Mesenchymal stem cell (in vitro differentiated cells and primary cell): ENCODE measurements at regions not wholly inside any gene's neighbourhood (a gene's known extent, or its start where the extent isn't known, plus 50 kb on each side); places are given as distances from the start of the nearest gene placed in this dataset.

ENCODE experiments used
- DNase-seq: peaks from one replicate; pipeline ENCODE4 v3.0.0-alpha.2; 2013
- H2AFZ ChIP-seq: one replicate; pipeline ENCODE4 v1.6.1; 2013; ENCODE audit warnings: low read depth, mild to moderate bottlenecking, control low read depth, inconsistent platforms, low read length, moderate library complexity
- H2AK5ac ChIP-seq: 2 replicates; pipeline ENCODE4 v1.6.1; 2013; ENCODE audit warnings: low read length, moderate library complexity, mild to moderate bottlenecking, inconsistent platforms; ENCODE audit not compliant: severe bottlenecking
- H2BK120ac ChIP-seq: one replicate; pipeline ENCODE4 v1.6.1; 2013; ENCODE audit warnings: low read depth, mild to moderate bottlenecking, inconsistent platforms, low read length, moderate library complexity
- H2BK12ac ChIP-seq, 2 experiments: one replicate each; pipeline ENCODE4 v1.6.1; 2013; ENCODE audit warnings: inconsistent platforms in 2 of 2, low read length in 2 of 2, mild to moderate bottlenecking in 2 of 2, moderate library complexity in 2 of 2, control low read depth in 1 of 2
- H2BK15ac ChIP-seq: one replicate; pipeline ENCODE4 v1.6.1; 2013; ENCODE audit warnings: mild to moderate bottlenecking, low read depth, inconsistent platforms; ENCODE audit not compliant: poor library complexity, severe bottlenecking
- H2BK5ac ChIP-seq: 2 replicates; pipeline ENCODE4 v1.6.1; 2013; ENCODE audit warnings: low read depth, mild to moderate bottlenecking, low read length, control low read depth, inconsistent platforms; ENCODE audit not compliant: poor library complexity, severe bottlenecking
- H3K14ac ChIP-seq, 2 experiments: one replicate each; pipeline ENCODE4 v1.6.1; 2013; ENCODE audit warnings: inconsistent platforms in 2 of 2, low read length in 2 of 2, control low read depth in 1 of 2, mild to moderate bottlenecking in 1 of 2, moderate library complexity in 1 of 2
- H3K18ac ChIP-seq, 2 experiments: one replicate each; pipeline ENCODE4 v1.6.1; 2013; ENCODE audit warnings: inconsistent platforms in 2 of 2, low read length in 2 of 2, control low read depth in 1 of 2, low read depth in 1 of 2, mild to moderate bottlenecking in 1 of 2
- H3K23ac ChIP-seq, 2 experiments: one replicate each; pipeline ENCODE4 v1.6.1; 2013; ENCODE audit warnings: inconsistent platforms in 2 of 2, low read length in 2 of 2, mild to moderate bottlenecking in 2 of 2, moderate library complexity in 2 of 2, control low read depth in 1 of 2
- H3K27ac ChIP-seq: 2 replicates; pipeline ENCODE4 v1.5.1; 2013; ENCODE audit warnings: mild to moderate bottlenecking, moderate library complexity, low read length, control low read depth, inconsistent platforms; ENCODE audit not compliant: poor library complexity, severe bottlenecking
- H3K27me3 ChIP-seq, 2 experiments: 2 replicates each; pipeline versions ENCODE4 v1.6.1 to v1.7.0; 2013; ENCODE audit warnings: low read length in 2 of 2, mild to moderate bottlenecking in 2 of 2, moderate library complexity in 2 of 2, control low read depth in 1 of 2, inconsistent platforms in 1 of 2; ENCODE audit not compliant: control insufficient read depth in 1 of 2, insufficient read depth in 1 of 2
- H3K36me3 ChIP-seq, 2 experiments: 2 replicates each; pipeline versions ENCODE4 v1.6.1 to v1.7.0; 2013; ENCODE audit warnings: low read length in 2 of 2, control low read depth in 1 of 2, inconsistent platforms in 1 of 2, low read depth in 1 of 2, mild to moderate bottlenecking in 1 of 2; ENCODE audit not compliant: insufficient read depth in 2 of 2, control insufficient read depth in 1 of 2
- H3K4ac ChIP-seq, 2 experiments: one replicate each; pipeline ENCODE4 v1.6.1; 2013; ENCODE audit warnings: inconsistent platforms in 2 of 2, low read length in 2 of 2, mild to moderate bottlenecking in 2 of 2, moderate library complexity in 2 of 2, control low read depth in 1 of 2, low read depth in 1 of 2
- H3K4me1 ChIP-seq: 2 replicates; pipeline ENCODE4 v1.6.1; 2013; ENCODE audit warnings: low read depth, low read length, control low read depth; ENCODE audit not compliant: control insufficient read depth, insufficient read depth
- H3K4me2 ChIP-seq: 2 replicates; pipeline ENCODE4 v1.6.1; 2013; ENCODE audit warnings: low read length, mild to moderate bottlenecking, inconsistent platforms; ENCODE audit not compliant: poor library complexity, severe bottlenecking
- H3K4me3 ChIP-seq, 2 experiments: 2 replicates each; pipeline versions ENCODE4 v1.5.1 to v1.7.0; 2013; ENCODE audit warnings: low read length in 2 of 2, mild to moderate bottlenecking in 2 of 2, control low read depth in 1 of 2, low read depth in 1 of 2; ENCODE audit not compliant: insufficient read depth in 1 of 2
- H3K79me1 ChIP-seq: replicated peaks from 2 replicates; pipeline ENCODE4 v1.6.1; 2013; ENCODE audit warnings: mild to moderate bottlenecking, control low read depth, low read length, inconsistent platforms; ENCODE audit not compliant: poor library complexity, severe bottlenecking
- H3K9ac ChIP-seq: 2 replicates; pipeline ENCODE4 v1.7.0; 2013; ENCODE audit warnings: mild to moderate bottlenecking, low read length, moderate library complexity
- H3K9me3 ChIP-seq: 2 replicates; pipeline ENCODE4 v1.7.0; 2013; ENCODE audit warnings: mild to moderate bottlenecking, low read length; ENCODE audit not compliant: control insufficient read depth
- H4K8ac ChIP-seq: one replicate; pipeline ENCODE4 v1.6.1; 2013; ENCODE audit warnings: inconsistent platforms, mild to moderate bottlenecking, low read length, moderate library complexity
- H4K91ac ChIP-seq: one replicate; pipeline ENCODE4 v1.6.1; 2013; ENCODE audit warnings: mild to moderate bottlenecking, low read length, inconsistent platforms
- WGBS: methylation state at CpG from one replicate; pipeline ENCODE4 v1.1.7; 2013; ENCODE audit warnings: mixed read lengths; 5-methylcytosine and 5-hydroxymethylcytosine counted together

- no peak overlapping the region for H4K8ac ChIP-seq
- H3K79me1 ChIP-seq = no peaks in the 10 kb centered on the region
- H2BK15ac ChIP-seq = no peak overlapping the region
- no peak overlapping the region for H3K14ac ChIP-seq
- no peak for DNase-seq
- H3K23ac ChIP-seq = no peak overlapping the region
- H3K4me2 ChIP-seq = no peak overlapping the region
- no peaks in the 10 kb centered on the region for H3K36me3 ChIP-seq
- no peak overlapping the region for H2BK120ac ChIP-seq
- H3K27me3 ChIP-seq = no peaks in the 10 kb centered on the region
- H3K27ac ChIP-seq = no peak overlapping the region
- H3K9me3 ChIP-seq = no peaks in the 10 kb centered on the region
- H3K4ac ChIP-seq = no peak overlapping the region
- H4K91ac ChIP-seq = no peak overlapping the region
- 87% methylated on average over 2 of the region's 3 CpGs for WGBS
- H3K9ac ChIP-seq = no peak overlapping the region
- no peak overlapping the region for H2BK5ac ChIP-seq
- H3K18ac ChIP-seq = no peak overlapping the region
- H2AK5ac ChIP-seq = no peak overlapping the region
- no peak overlapping the region for H2AFZ ChIP-seq
- no peak overlapping the region for H2BK12ac ChIP-seq
- no peak overlapping the region for H3K4me3 ChIP-seq
- H3K4me1 ChIP-seq = no peaks in the 10 kb centered on the region
These were observed 299.3 kb downstream of the FBXW7 start for GRCh38 chr4:152236519-152237056.

- DNase-seq = no peak
- Histone ChIP-seq H3K23ac (no peak overlapping the region), H2AK5ac (no peak overlapping the region), H2BK120ac (no peak overlapping the region), H3K4me3 (no peak overlapping the region), H3K4me2 (no peak overlapping the region), H4K8ac (no peak overlapping the region), H2BK12ac (no peak overlapping the region), H3K14ac (no peak overlapping the region), H2BK15ac (no peak overlapping the region), H2BK5ac (no peak overlapping the region), H3K4me1 (no peaks in the 10 kb centered on the region), H3K27ac (no peak overlapping the region), H3K27me3 (no peaks in the 10 kb centered on the region), H3K36me3 (no peaks in the 10 kb centered on the region), H3K18ac (no peak overlapping the region), H2AFZ (no peak overlapping the region), H3K79me1 (no peaks in the 10 kb centered on the region), H3K9ac (no peak overlapping the region), H3K9me3 (no peaks in the 10 kb centered on the region), H4K91ac (no peak overlapping the region), H3K4ac (no peak overlapping the region)
- WGBS = 85% methylated on average over 3 of the region's 3 CpGs
These were observed 300.2 kb downstream of the FBXW7 start for GRCh38 chr4:152235718-152236117.

- Histone ChIP-seq H3K4me2 (no peak overlapping the region), H3K79me1 (no peaks in the 10 kb centered on the region)
- WGBS = 80% methylated on average over 2 of the region's 3 CpGs
These were observed 301.3 kb downstream of the FBXW7 start for GRCh38 chr4:152234571-152234970.

GRCh38 chr4:152232271-152232670 is 303.6 kb downstream of the FBXW7 start:
- Histone ChIP-seq H3K27ac (no peak overlapping the region), H3K4me2 (no peak overlapping the region), H3K14ac (no peak overlapping the region), H3K4ac (no peak overlapping the region), H3K36me3 (no peaks in the 10 kb centered on the region), H3K9me3 (no peaks in the 10 kb centered on the region), H3K18ac (no peak overlapping the region), H2AK5ac (no peak overlapping the region), H3K4me1 (peaks cover 3% of the 10 kb centered on the region), H2AFZ (no peak overlapping the region), H2BK120ac (no peak overlapping the region), H2BK12ac (no peak overlapping the region), H4K8ac (no peak overlapping the region), H2BK15ac (no peak overlapping the region), H4K91ac (no peak overlapping the region), H3K9ac (no peak overlapping the region), H3K27me3 (no peaks in the 10 kb centered on the region), H3K4me3 (no peak overlapping the region), H2BK5ac (no peak overlapping the region), H3K23ac (no peak overlapping the region), H3K79me1 (no peaks in the 10 kb centered on the region)
- 93% methylated on average over 1 of the region's 2 CpGs for WGBS
- DNase-seq = no peak

More at GRCh38 chr4:152234571-152234970, 301.3 kb downstream of the FBXW7 start:
- Histone ChIP-seq H3K27ac (no peak overlapping the region), H3K18ac (no peak overlapping the region), H3K27me3 (no peaks in the 10 kb centered on the region), H2BK12ac (no peak overlapping the region), H4K8ac (no peak overlapping the region), H3K14ac (no peak overlapping the region), H3K4me1 (peaks cover 2% of the 10 kb centered on the region), H3K9ac (no peak overlapping the region), H2BK15ac (no peak overlapping the region), H3K9me3 (no peaks in the 10 kb centered on the region), H2AK5ac (no peak overlapping the region), H2BK5ac (no peak overlapping the region), H3K36me3 (no peaks in the 10 kb centered on the region), H3K4ac (no peak overlapping the region), H3K23ac (no peak overlapping the region), H3K4me3 (no peak overlapping the region), H2BK120ac (no peak overlapping the region), H4K91ac (no peak overlapping the region), H2AFZ (no peak overlapping the region)
- no peak for DNase-seq
